H9 (cell line): ENCODE measurements at regions not wholly inside any gene's neighbourhood (a gene's known extent, or its start where the extent isn't known, plus 50 kb on each side); places are given as distances from the start of the nearest gene placed in this dataset.

Experiments used
- DNase-seq: peaks from one replicate; pipeline ENCODE4 v3.0.0-alpha.2; 2017
- H2AFZ ChIP-seq: one replicate; pipeline ENCODE4 v1.6.1; 2013; ENCODE audit warnings: mild to moderate bottlenecking, low read length, control low read depth, moderate library complexity
- H2AK5ac ChIP-seq: 2 replicates; pipeline ENCODE4 v1.6.1; 2013; ENCODE audit warnings: low read length, control low read depth, mixed read lengths; ENCODE audit not compliant: insufficient read length
- H2BK120ac ChIP-seq: one replicate; pipeline ENCODE4 v1.6.1; 2013; ENCODE audit warnings: low read depth, mild to moderate bottlenecking, low read length, control low read depth, inconsistent platforms; ENCODE audit not compliant: poor library complexity, severe bottlenecking
- H2BK12ac ChIP-seq: 2 replicates; pipeline ENCODE4 v1.6.1; 2013; ENCODE audit warnings: low read length, control low read depth, mixed read lengths, low read depth; ENCODE audit not compliant: insufficient read length
- H2BK15ac ChIP-seq: 2 replicates; pipeline ENCODE4 v1.6.1; 2013; ENCODE audit warnings: low read depth, low read length, control low read depth
- H2BK20ac ChIP-seq: one replicate; pipeline ENCODE4 v1.6.1; 2013; ENCODE audit warnings: low read depth, mild to moderate bottlenecking, low read length, control low read depth, inconsistent platforms; ENCODE audit not compliant: poor library complexity, severe bottlenecking
- H2BK5ac ChIP-seq: 2 replicates; pipeline ENCODE4 v1.6.1; 2013; ENCODE audit warnings: low read length, control low read depth, mixed read lengths; ENCODE audit not compliant: insufficient read length
- H3K14ac ChIP-seq: 2 replicates; pipeline ENCODE4 v1.6.1; 2013; ENCODE audit warnings: low read length, control low read depth; ENCODE audit not compliant: insufficient read depth
- H3K18ac ChIP-seq: 2 replicates; pipeline ENCODE4 v1.6.1; 2013; ENCODE audit warnings: low read depth, mild to moderate bottlenecking, mixed read lengths, low read length, control low read depth; ENCODE audit not compliant: insufficient read length
- H3K23ac ChIP-seq: 2 replicates; pipeline ENCODE4 v1.6.1; 2013; ENCODE audit warnings: low read length, control low read depth, mixed read lengths, low read depth; ENCODE audit not compliant: insufficient read length
- H3K23me2 ChIP-seq: 2 replicates; pipeline ENCODE4 v1.6.1; 2013; ENCODE audit warnings: low read depth, mild to moderate bottlenecking, mixed read lengths, low read length, control low read depth; ENCODE audit not compliant: insufficient read length, poor library complexity, severe bottlenecking
- H3K27ac ChIP-seq: 2 replicates; pipeline ENCODE4 v1.5.1; 2013; ENCODE audit warnings: low read length, control low read depth, mixed read lengths, low read depth; ENCODE audit not compliant: insufficient read length
- H3K27me3 ChIP-seq: 2 replicates; pipeline ENCODE4 v1.6.1; 2013; ENCODE audit warnings: low read length, control low read depth, inconsistent platforms; ENCODE audit not compliant: insufficient read depth
- H3K4ac ChIP-seq: 2 replicates; pipeline ENCODE4 v1.6.1; 2013; ENCODE audit warnings: low read depth, mild to moderate bottlenecking, control low read depth, inconsistent platforms, low read length, moderate library complexity
- H3K4me1 ChIP-seq: 2 replicates; pipeline ENCODE4 v1.6.1; 2013; ENCODE audit warnings: low read length, control low read depth, inconsistent platforms; ENCODE audit not compliant: insufficient read depth
- H3K4me2 ChIP-seq: 2 replicates; pipeline ENCODE4 v1.6.1; 2013; ENCODE audit warnings: low read length, control low read depth, mixed read lengths; ENCODE audit not compliant: insufficient read length, insufficient read depth
- H3K56ac ChIP-seq: 2 replicates; pipeline ENCODE4 v1.6.1; 2013; ENCODE audit warnings: low read depth, mild to moderate bottlenecking, mixed read lengths, low read length, control low read depth; ENCODE audit not compliant: insufficient read length
- H3K79me1 ChIP-seq: 2 replicates; pipeline ENCODE4 v1.6.1; 2013; ENCODE audit warnings: low read depth, mild to moderate bottlenecking, moderate library complexity, low read length, control low read depth, inconsistent platforms; ENCODE audit not compliant: insufficient read depth, poor library complexity, severe bottlenecking
- H3K79me2 ChIP-seq: 2 replicates; pipeline ENCODE4 v1.6.1; 2013; ENCODE audit warnings: low read length, control low read depth, inconsistent platforms; ENCODE audit not compliant: insufficient read depth
- H3K9ac ChIP-seq: 2 replicates; pipeline ENCODE4 v1.6.1; 2013; ENCODE audit warnings: low read length, control low read depth, mixed read lengths; ENCODE audit not compliant: insufficient read length; ENCODE audit errors: extremely low read depth
- H3K9me3 ChIP-seq: one replicate; pipeline ENCODE4 v1.6.1; 2013; ENCODE audit warnings: low read depth, low read length, inconsistent platforms; ENCODE audit not compliant: control insufficient read depth
- H3T11ph ChIP-seq: one replicate; pipeline ENCODE4 v1.6.1; 2013; ENCODE audit warnings: mild to moderate bottlenecking, low read length, control low read depth, inconsistent platforms
- H4K20me1 ChIP-seq: one replicate; pipeline ENCODE4 v1.6.1; 2013; ENCODE audit not compliant: control insufficient read depth, insufficient read length, insufficient read depth
- H4K5ac ChIP-seq: 2 replicates; pipeline ENCODE4 v1.6.1; 2013; ENCODE audit warnings: low read depth, mild to moderate bottlenecking, mixed read lengths, low read length, control low read depth; ENCODE audit not compliant: insufficient read length
- H4K8ac ChIP-seq: replicated peaks from 2 replicates; pipeline ENCODE4 v1.6.1; 2013; ENCODE audit warnings: low read length, control low read depth, mixed read lengths, low read depth; ENCODE audit not compliant: insufficient read length
- H4K91ac ChIP-seq: 2 replicates; pipeline ENCODE4 v1.6.1; 2013; ENCODE audit warnings: low read depth, mild to moderate bottlenecking, moderate library complexity, mixed read lengths, low read length, control low read depth; ENCODE audit not compliant: insufficient read length
- H3K27ac Mint-ChIP-seq, 3 experiments: 2 replicates in 2 of 3; 3 replicates in 1 of 3; pipeline ENCODE4 v1.8.0; 2020 to 2021; ENCODE audit warnings: mixed read lengths in 3 of 3, mild to moderate bottlenecking in 1 of 3, moderate library complexity in 1 of 3
- H3K27me3 Mint-ChIP-seq: 2 replicates; pipeline ENCODE4 v1.8.0; 2021; ENCODE audit warnings: low read depth, mild to moderate bottlenecking, moderate library complexity, mixed read lengths
- H3K36me3 Mint-ChIP-seq, 3 experiments: 2 replicates in 2 of 3; 3 replicates in 1 of 3; pipeline ENCODE4 v1.8.0; 2020 to 2021; ENCODE audit warnings: low read depth in 3 of 3, mixed read lengths in 3 of 3; ENCODE audit not compliant: insufficient read depth in 1 of 3
- H3K4me1 Mint-ChIP-seq, 2 experiments: 2 replicates each; pipeline ENCODE4 v1.8.0; 2020; ENCODE audit warnings: mixed read lengths in 2 of 2
- H3K4me3 Mint-ChIP-seq, 2 experiments: 2 replicates in 1 of 2; 3 replicates in 1 of 2; pipeline ENCODE4 v1.8.0; 2020 to 2021; ENCODE audit warnings: mild to moderate bottlenecking in 2 of 2, mixed read lengths in 2 of 2, moderate library complexity in 1 of 2
- H3K9me3 Mint-ChIP-seq, 2 experiments: 2 replicates in 1 of 2; 3 replicates in 1 of 2; pipeline ENCODE4 v1.8.0; 2020; ENCODE audit warnings: mild to moderate bottlenecking in 2 of 2, mixed read lengths in 2 of 2, moderate library complexity in 1 of 2
- CTCF ChIP-seq: fragments of 200-600 bp; sonication (generic); conservative IDR thresholded peaks from 3 replicates; pipeline ENCODE4 v1.8.0; 2021; ENCODE audit warnings: antibody characterized with exemption, mild to moderate bottlenecking
- WGBS: extraction: QIAGEN DNeasy Blood & Tissue Kit; methylation state at CpG from one replicate; pipeline ENCODE4 v1.1.7; 2013; ENCODE audit warnings: missing lambda C conversion rate, low lambda C conversion rate, mixed read lengths; ENCODE audit not compliant: insufficient read length; ENCODE audit errors: extremely low coverage; 5-methylcytosine and 5-hydroxymethylcytosine counted together

GRCh38 chr15:26231096-26231495 lies 368.0 kb upstream of the ATP10A start:
- peaks cover 0 to 5% (median 3%) of the 10 kb centered on the region in 3 experiments; a peak in 3 of 7 replicates for H3K36me3 Mint-ChIP-seq
- H3K4me3 Mint-ChIP-seq: no peak overlapping the region
- no peak overlapping the region for H3K23ac ChIP-seq
- H3K56ac ChIP-seq: no peak overlapping the region
- H3K9me3 Mint-ChIP-seq: no peaks in the 10 kb centered on the region; a peak in 1 of 5 replicates
- peak; percentile 52 for DNase-seq
- peaks cover 66 to 67% of the 10 kb centered on the region in 2 experiments for H3K4me1 Mint-ChIP-seq
- H3K18ac ChIP-seq: no peak overlapping the region
- H4K5ac ChIP-seq: no peak overlapping the region
- H3K9me3 ChIP-seq: no peaks in the 10 kb centered on the region
- no peak overlapping the region for H2AK5ac ChIP-seq
- no peak overlapping the region for H2BK120ac ChIP-seq
- H3K27ac Mint-ChIP-seq: peak overlapping the region in 2 of 3 experiments; percentile 60 to 78; a peak in 4 of 7 replicates
- peaks cover 33% of the 10 kb centered on the region; the same call in 1 of the 2 replicates for H3K4me1 ChIP-seq
- no CpG with 5 or more reads among the region's 6 CpGs for WGBS
- no peaks in the 10 kb centered on the region for H3K79me2 ChIP-seq
- H3T11ph ChIP-seq: no peak overlapping the region
- H3K27me3 ChIP-seq: no peaks in the 10 kb centered on the region
- no peak overlapping the region for H3K27ac ChIP-seq
- peaks cover 3% of the 10 kb centered on the region for H3K23me2 ChIP-seq
- H3K14ac ChIP-seq: no peak overlapping the region
- no peak overlapping the region for H4K8ac ChIP-seq
- TF ChIP-seq CTCF: no peak
- H3K4me2 ChIP-seq: no peak overlapping the region
- no peak overlapping the region for H2AFZ ChIP-seq
- H2BK12ac ChIP-seq: no peak overlapping the region
- H2BK5ac ChIP-seq: no peak overlapping the region
- no peak overlapping the region for H2BK20ac ChIP-seq
- no peak overlapping the region for H3K4ac ChIP-seq
- H2BK15ac ChIP-seq: no peak overlapping the region
- H4K20me1 ChIP-seq: no peaks in the 10 kb centered on the region
- no peak overlapping the region for H3K9ac ChIP-seq
- no peaks in the 10 kb centered on the region for H3K79me1 ChIP-seq
- H4K91ac ChIP-seq: no peak overlapping the region
- H3K27me3 Mint-ChIP-seq: no peaks in the 10 kb centered on the region
